Brain pericyte (primary cell): ENCODE measurements at regions not wholly inside any gene's neighbourhood (a gene's known extent, or its start where the extent isn't known, plus 50 kb on each side); places are given as distances from the start of the nearest gene placed in this dataset.

Source experiments
- DNase-seq: peaks from one replicate; pipeline ENCODE4 v3.0.0-alpha.2; 2012; ENCODE audit warnings: low read depth, low spot score

- no peak for DNase-seq
Observed at GRCh38 chr4:11342401-11342800, 86.3 kb downstream of the HS3ST1 start.

GRCh38 chr4:11341337-11342043 is 87.2 kb downstream of the HS3ST1 start:
- DNase-seq, result no peak

- no peak for DNase-seq
Observed at GRCh38 chr4:11338956-11339782, 89.5 kb downstream of the HS3ST1 start.

GRCh38 chr4:11337287-11337686 is 91.4 kb downstream of the HS3ST1 start:
- DNase-seq, result no peak

- DNase-seq, result no peak
Observed at GRCh38 chr4:11336435-11336834, 92.3 kb downstream of the HS3ST1 start.

GRCh38 chr4:11334887-11335286 is 93.8 kb downstream of the HS3ST1 start:
- no peak for DNase-seq

- no peak for DNase-seq
Observed at GRCh38 chr4:11328401-11328800, 100.3 kb downstream of the HS3ST1 start.

- no peak for DNase-seq
Observed at GRCh38 chr4:11326021-11326420, 102.7 kb downstream of the HS3ST1 start.

- no peak for DNase-seq
Observed at GRCh38 chr4:11323771-11324170, 104.9 kb downstream of the HS3ST1 start.

GRCh38 chr4:11313157-11313943 is 115.3 kb downstream of the HS3ST1 start:
- no peak for DNase-seq

- DNase-seq, result no peak
Observed at GRCh38 chr4:11312389-11312788, 116.3 kb downstream of the HS3ST1 start.

- no peak for DNase-seq
Observed at GRCh38 chr4:11301075-11301660, 127.5 kb downstream of the HS3ST1 start.

GRCh38 chr4:11299836-11300235 is 128.9 kb downstream of the HS3ST1 start:
- DNase-seq, result no peak

GRCh38 chr4:11299016-11299415 is 129.7 kb downstream of the HS3ST1 start:
- no peak for DNase-seq

- DNase-seq, result no peak
Observed at GRCh38 chr4:11298451-11298850, 130.2 kb downstream of the HS3ST1 start.

- no peak for DNase-seq
Observed at GRCh38 chr4:11297627-11298026, 131.1 kb downstream of the HS3ST1 start.

- DNase-seq, result no peak
Observed at GRCh38 chr4:11297201-11297600, 131.5 kb downstream of the HS3ST1 start.

GRCh38 chr4:11293866-11294265 is 134.8 kb downstream of the HS3ST1 start:
- no peak for DNase-seq

- no peak for DNase-seq
Observed at GRCh38 chr4:11287055-11287454, 141.6 kb downstream of the HS3ST1 start.

GRCh38 chr4:11286533-11286932 is 142.2 kb downstream of the HS3ST1 start:
- no peak for DNase-seq

- no peak for DNase-seq
Observed at GRCh38 chr4:11281720-11282119, 147.0 kb downstream of the HS3ST1 start.

- DNase-seq, result no peak
Observed at GRCh38 chr4:11271263-11271662, 157.4 kb downstream of the HS3ST1 start.
